K562 (cell line): ENCODE measurements at regions not wholly inside any gene's neighbourhood (a gene's known extent, or its start where the extent isn't known, plus 50 kb on each side); places are given as distances from the start of the nearest gene placed in this dataset.

ENCODE experiments used
- ATAC-seq: fragments of 200-7000 bp; cut with Tn5 transposase; 3 replicates; pipeline ENCODE4 v1.9.1; 2020; ENCODE audit warnings: moderate library complexity
- BruUV-seq: library from RNA; stranded (reverse); fragments of 400-500 nt; replicated peaks from 2 replicates; lab custom pipeline; 2021; lab: Mats Ljungman, UMichigan
- CTCF ChIA-PET: fragments of 300-600 bp; formaldehyde crosslinking; extraction: SDS; loops from one replicate; lab custom pipeline; 2021; ENCODE audit warnings: low intra/inter-chr PET ratio; lab: Yijun Ruan, JAX
- POLR2A ChIA-PET: fragments of 300-600, 350-650 bp; sonication (Branson Sonifier 250); formaldehyde crosslinking; extraction: SDS; loops from one replicate; lab custom pipeline; 2021; ENCODE audit warnings: antibody characterized with exemption, inconsistent platforms; lab: Yijun Ruan, JAX
- DNase-seq, 4 experiments: peaks; one replicate each; pipeline versions ENCODE4 v3.0.0 to v3.0.0-alpha.2; 2011 to 2018; ENCODE audit warnings: low spot score in 3 of 4, mixed read lengths in 3 of 4; ENCODE audit errors: extremely low read depth in 1 of 4
- FAIRE-seq: peaks from 2 replicates; lab custom pipeline; 2011; peaks lifted over from hg19 to GRCh38; lab: Jason Lieb, UNC
- H2AFZ ChIP-seq: 2 replicates; pipeline ENCODE4 v1.6.0; 2011; ENCODE audit warnings: low read depth, low read length, control low read depth, inconsistent platforms
- H3K27ac ChIP-seq: fragments of 200-600 bp; 3 replicates; pipeline ENCODE4 v1.8.0; 2011; ENCODE audit warnings: low read depth, mild to moderate bottlenecking, control low read depth, inconsistent platforms, low read length, moderate library complexity, mixed read lengths; ENCODE audit errors: extremely low read depth
- H3K27me3 ChIP-seq, 2 experiments: fragments of 300-600 bp in 1 of 2; 2 replicates in 1 of 2; 3 replicates in 1 of 2; pipeline versions ENCODE4 v1.6.0 to v1.8.0; 2011; ENCODE audit warnings: inconsistent platforms in 2 of 2, low read length in 2 of 2, mild to moderate bottlenecking in 1 of 2, mixed read lengths in 1 of 2, moderate library complexity in 1 of 2; ENCODE audit not compliant: control insufficient read depth in 2 of 2, insufficient read depth in 2 of 2
- H3K36me3 ChIP-seq: fragments of 300-600 bp; 3 replicates; pipeline ENCODE4 v1.8.0; 2011; ENCODE audit warnings: mild to moderate bottlenecking, low read length, inconsistent platforms; ENCODE audit not compliant: control insufficient read depth, insufficient read depth
- H3K4me1 ChIP-seq, 2 experiments: fragments of 200-600 bp in 1 of 2; replicated peaks in 1 of 2; 2 replicates in 1 of 2; 3 replicates in 1 of 2; pipeline versions ENCODE4 v1.5.1 to v1.8.0; 2011; ENCODE audit warnings: inconsistent platforms in 2 of 2, low read length in 2 of 2, mild to moderate bottlenecking in 1 of 2, mixed read lengths in 1 of 2, moderate library complexity in 1 of 2; ENCODE audit not compliant: control insufficient read depth in 2 of 2, insufficient read depth in 2 of 2
- H3K4me2 ChIP-seq: 2 replicates; pipeline ENCODE4 v1.6.1; 2011; ENCODE audit warnings: low read length, control low read depth, inconsistent platforms, mixed read lengths; ENCODE audit not compliant: insufficient read depth
- H3K4me3 ChIP-seq: fragments of 200-600 bp; sonication (generic), shearing (Covaris generic); 2 replicates; pipeline ENCODE4 v1.5.1; 2016; ENCODE audit warnings: control low read depth, inconsistent platforms
- H3K79me2 ChIP-seq: fragments of 200-600 bp; 3 replicates; pipeline ENCODE4 v1.8.0; 2011; ENCODE audit warnings: low read length, inconsistent platforms; ENCODE audit not compliant: control insufficient read depth, insufficient read depth
- H3K9ac ChIP-seq, 2 experiments: 2 replicates each; pipeline versions ENCODE4 v1.6.0 to v1.6.1; 2011; ENCODE audit warnings: low read depth in 2 of 2, low read length in 2 of 2, control low read depth in 1 of 2, inconsistent platforms in 1 of 2, mild to moderate bottlenecking in 1 of 2, mixed read lengths in 1 of 2; ENCODE audit not compliant: insufficient read depth in 1 of 2
- H3K9me1 ChIP-seq: one replicate; pipeline ENCODE4 v1.6.0; 2011; ENCODE audit warnings: inconsistent platforms, mild to moderate bottlenecking, low read length, moderate library complexity; ENCODE audit not compliant: control insufficient read depth, insufficient read depth
- H3K9me3 ChIP-seq: replicated peaks from 2 replicates; pipeline ENCODE4 v1.5.1; 2011; ENCODE audit warnings: low read depth, low read length, inconsistent platforms; ENCODE audit not compliant: control insufficient read depth, insufficient read depth
- H4K20me1 ChIP-seq: replicated peaks from 2 replicates; pipeline ENCODE4 v1.6.1; 2011; ENCODE audit warnings: low read length, inconsistent platforms, mixed read lengths; ENCODE audit not compliant: control insufficient read depth, insufficient read depth
- ARNT ChIP-seq, 2 experiments: fragments of 450-650 bp; IDR thresholded peaks; 2 replicates each; pipeline ENCODE4 v1.6.1; 2016; ENCODE audit warnings: mild to moderate bottlenecking in 1 of 2
- BACH1 ChIP-seq: fragments of 200-800 bp; sonication (Bioruptor generic); IDR thresholded peaks from 2 replicates; pipeline ENCODE4 v1.6.1; 2016; ENCODE audit warnings: missing genetic modification characterization, missing compliant biosample characterization
- COPS2 ChIP-seq: fragments of 450-650 bp; conservative IDR thresholded peaks from 2 replicates; pipeline ENCODE4 v1.6.1; 2016; ENCODE audit warnings: mild to moderate bottlenecking, moderate library complexity
- GTF2A2 ChIP-seq: IDR thresholded peaks from 2 replicates; pipeline ENCODE4 v1.6.1; 2016; ENCODE audit warnings: mild to moderate bottlenecking, missing genetic modification characterization, missing compliant biosample characterization
- HOXB6 ChIP-seq: fragments of 250-450 bp; sonication (Bioruptor Pico); IDR thresholded peaks from 2 replicates; pipeline ENCODE4 v1.5.1; 2022; ENCODE audit warnings: mild to moderate bottlenecking, borderline replicate concordance
- KHSRP ChIP-seq: fragments of 450-650 bp; IDR thresholded peaks from 2 replicates; pipeline ENCODE4 v1.6.1; 2017
- KLF10 ChIP-seq: fragments of 250-450 bp; sonication (Bioruptor Pico); IDR thresholded peaks from 2 replicates; pipeline ENCODE4 v1.6.1; 2021; ENCODE audit warnings: matching md5 sums
- PHF21A ChIP-seq: fragments of 450-650 bp; IDR thresholded peaks from 2 replicates; pipeline ENCODE4 v1.6.1; 2017; ENCODE audit warnings: low read depth, borderline replicate concordance
- RBBP5 ChIP-seq: fragments of 200-600 bp; sonication (generic); IDR thresholded peaks from 2 replicates; pipeline ENCODE4 v1.6.1; 2012; ENCODE audit warnings: borderline replicate concordance, mild to moderate bottlenecking, low read length, control low read depth, inconsistent platforms; ENCODE audit not compliant: insufficient read depth, poor library complexity, severe bottlenecking
- RBM14 ChIP-seq: fragments of 200-400 bp; formaldehyde crosslinking; IDR thresholded peaks from 2 replicates; pipeline ENCODE4 v1.6.1; 2018; ENCODE audit warnings: low read depth, mild to moderate bottlenecking, low read length, moderate library complexity, borderline replicate concordance; ENCODE audit not compliant: insufficient read depth
- ZNF551 ChIP-seq: fragments of 250-450 bp; sonication (Bioruptor Pico); IDR thresholded peaks from 2 replicates; pipeline ENCODE4 v1.5.0; 2021; ENCODE audit warnings: mild to moderate bottlenecking, moderate library complexity
- WGBS: fragments of 100-300 bp; shearing (Covaris generic); methylation state at CpG from one replicate; pipeline ENCODE4 v1.1.6; 2016; ENCODE audit warnings: low coverage, mixed read lengths; ENCODE audit not compliant: insufficient coverage; ENCODE audit errors: missing lambda C conversion rate; 5-methylcytosine and 5-hydroxymethylcytosine counted together
- in situ Hi-C: fragments of 300-500 bp; cut with MboI; formaldehyde crosslinking; loops from 4 replicates; pipeline ENCODE4 v1.15.0; 2018; ENCODE audit warnings: inconsistent platforms, mixed read lengths
- intact Hi-C: fragments of 100-400 bp; cut with micrococcal nuclease; formaldehyde crosslinking; loops from 2 replicates; pipeline ENCODE4 v1.14.2; 2022
- TF ChIP-seq, protein P1 (sequence below): sonication (generic); formaldehyde crosslinking; IDR thresholded peaks from 2 replicates; pipeline ENCODE4 v1.8.0; 2023; ENCODE audit warnings: missing genetic modification reagents, mild to moderate bottlenecking, borderline replicate concordance
- TF ChIP-seq, protein P2 (sequence below): fragments of 250-450 bp; sonication (Bioruptor Pico); IDR thresholded peaks from 2 replicates; pipeline ENCODE4 v1.4.0; 2020
- TF ChIP-seq, protein P3 (sequence below): sonication (generic); formaldehyde crosslinking; IDR thresholded peaks from 2 replicates; pipeline ENCODE4 v1.8.1; 2022; ENCODE audit warnings: missing genetic modification reagents
- TF ChIP-seq, protein P4 (sequence below): fragments of 450-650 bp; formaldehyde crosslinking; IDR thresholded peaks from 2 replicates; pipeline ENCODE4 v1.4.0; 2020; ENCODE audit warnings: mild to moderate bottlenecking, moderate library complexity

DNA sequence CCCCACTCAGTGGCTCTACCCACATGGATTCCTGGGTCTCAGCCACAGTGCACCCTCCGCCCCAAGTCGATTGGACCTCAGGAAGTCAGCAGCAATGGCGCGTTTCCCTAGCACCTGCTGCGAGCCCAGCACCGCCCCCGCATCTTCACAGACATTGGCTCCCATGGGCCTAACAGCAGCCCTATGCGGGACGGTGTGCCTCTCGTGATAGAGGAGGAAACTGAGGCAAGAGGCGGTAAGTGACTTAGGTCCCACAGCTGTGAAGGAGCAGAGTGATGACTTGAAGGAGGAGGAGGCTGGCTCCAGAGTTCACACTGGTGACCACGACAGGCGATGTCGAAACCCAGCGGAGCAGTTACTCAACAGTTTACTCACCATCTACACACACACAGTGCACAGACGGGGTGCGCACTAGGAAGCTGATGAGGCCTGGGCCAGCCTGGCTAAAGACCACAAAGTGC, 104.5 kb upstream of the SOX1 start:
- no peak overlapping the region for H3K4me2 ChIP-seq
- CTCF ChIA-PET: no interaction called here
- no peaks in the 10 kb centered on the region for H3K9me3 ChIP-seq
- no peak overlapping the region for H3K4me3 ChIP-seq
- no peaks in the 10 kb centered on the region for H3K79me2 ChIP-seq
- intact Hi-C loops: no loop called here
- peaks cover 0 to 30% of the 10 kb centered on the region in 2 experiments; a peak in 2 of 5 replicates for H3K27me3 ChIP-seq
- no peaks in the 10 kb centered on the region for H3K9me1 ChIP-seq
- in situ Hi-C loops: no loop called here
- FAIRE-seq (no peak), ATAC-seq (no peak), DNase-seq (no peak)
- H3K36me3 ChIP-seq: no peaks in the 10 kb centered on the region
- BruUV-seq: no TSS peak
- POLR2A ChIA-PET: no interaction called here
- H4K20me1 ChIP-seq: no peaks in the 10 kb centered on the region
- H3K9ac ChIP-seq: no peak overlapping the region
- no peak overlapping the region for H2AFZ ChIP-seq
- H3K27ac ChIP-seq: no peak overlapping the region
- no peaks in the 10 kb centered on the region for H3K4me1 ChIP-seq
- WGBS: under 1% methylated on average over 16 of the region's 17 CpGs
- TF ChIP-seq PHF21A (no peak), GTF2A2 (no peak), RBBP5 (no peak), ZNF551 (no peak), BACH1 (tag) (no peak), RBM14 (no peak), HOXB6 (no peak), ARNT (IDR thresholded peaks at IDR 0.05) (no peak), KLF10 (CRISPR knock-in tag) (no peak), COPS2 (no peak), KHSRP (no peak)
- TF ChIP-seq, protein P1, sequence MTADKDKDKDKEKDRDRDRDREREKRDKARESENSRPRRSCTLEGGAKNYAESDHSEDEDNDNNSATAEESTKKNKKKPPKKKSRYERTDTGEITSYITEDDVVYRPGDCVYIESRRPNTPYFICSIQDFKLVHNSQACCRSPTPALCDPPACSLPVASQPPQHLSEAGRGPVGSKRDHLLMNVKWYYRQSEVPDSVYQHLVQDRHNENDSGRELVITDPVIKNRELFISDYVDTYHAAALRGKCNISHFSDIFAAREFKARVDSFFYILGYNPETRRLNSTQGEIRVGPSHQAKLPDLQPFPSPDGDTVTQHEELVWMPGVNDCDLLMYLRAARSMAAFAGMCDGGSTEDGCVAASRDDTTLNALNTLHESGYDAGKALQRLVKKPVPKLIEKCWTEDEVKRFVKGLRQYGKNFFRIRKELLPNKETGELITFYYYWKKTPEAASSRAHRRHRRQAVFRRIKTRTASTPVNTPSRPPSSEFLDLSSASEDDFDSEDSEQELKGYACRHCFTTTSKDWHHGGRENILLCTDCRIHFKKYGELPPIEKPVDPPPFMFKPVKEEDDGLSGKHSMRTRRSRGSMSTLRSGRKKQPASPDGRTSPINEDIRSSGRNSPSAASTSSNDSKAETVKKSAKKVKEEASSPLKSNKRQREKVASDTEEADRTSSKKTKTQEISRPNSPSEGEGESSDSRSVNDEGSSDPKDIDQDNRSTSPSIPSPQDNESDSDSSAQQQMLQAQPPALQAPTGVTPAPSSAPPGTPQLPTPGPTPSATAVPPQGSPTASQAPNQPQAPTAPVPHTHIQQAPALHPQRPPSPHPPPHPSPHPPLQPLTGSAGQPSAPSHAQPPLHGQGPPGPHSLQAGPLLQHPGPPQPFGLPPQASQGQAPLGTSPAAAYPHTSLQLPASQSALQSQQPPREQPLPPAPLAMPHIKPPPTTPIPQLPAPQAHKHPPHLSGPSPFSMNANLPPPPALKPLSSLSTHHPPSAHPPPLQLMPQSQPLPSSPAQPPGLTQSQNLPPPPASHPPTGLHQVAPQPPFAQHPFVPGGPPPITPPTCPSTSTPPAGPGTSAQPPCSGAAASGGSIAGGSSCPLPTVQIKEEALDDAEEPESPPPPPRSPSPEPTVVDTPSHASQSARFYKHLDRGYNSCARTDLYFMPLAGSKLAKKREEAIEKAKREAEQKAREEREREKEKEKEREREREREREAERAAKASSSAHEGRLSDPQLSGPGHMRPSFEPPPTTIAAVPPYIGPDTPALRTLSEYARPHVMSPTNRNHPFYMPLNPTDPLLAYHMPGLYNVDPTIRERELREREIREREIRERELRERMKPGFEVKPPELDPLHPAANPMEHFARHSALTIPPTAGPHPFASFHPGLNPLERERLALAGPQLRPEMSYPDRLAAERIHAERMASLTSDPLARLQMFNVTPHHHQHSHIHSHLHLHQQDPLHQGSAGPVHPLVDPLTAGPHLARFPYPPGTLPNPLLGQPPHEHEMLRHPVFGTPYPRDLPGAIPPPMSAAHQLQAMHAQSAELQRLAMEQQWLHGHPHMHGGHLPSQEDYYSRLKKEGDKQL: no peak
- TF ChIP-seq, protein P2, sequence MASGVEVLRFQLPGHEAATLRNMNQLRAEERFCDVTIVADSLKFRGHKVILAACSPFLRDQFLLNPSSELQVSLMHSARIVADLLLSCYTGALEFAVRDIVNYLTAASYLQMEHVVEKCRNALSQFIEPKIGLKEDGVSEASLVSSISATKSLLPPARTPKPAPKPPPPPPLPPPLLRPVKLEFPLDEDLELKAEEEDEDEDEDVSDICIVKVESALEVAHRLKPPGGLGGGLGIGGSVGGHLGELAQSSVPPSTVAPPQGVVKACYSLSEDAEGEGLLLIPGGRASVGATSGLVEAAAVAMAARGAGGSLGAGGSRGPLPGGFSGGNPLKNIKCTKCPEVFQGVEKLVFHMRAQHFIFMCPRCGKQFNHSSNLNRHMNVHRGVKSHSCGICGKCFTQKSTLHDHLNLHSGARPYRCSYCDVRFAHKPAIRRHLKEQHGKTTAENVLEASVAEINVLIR: no peak
- TF ChIP-seq, protein P3, sequence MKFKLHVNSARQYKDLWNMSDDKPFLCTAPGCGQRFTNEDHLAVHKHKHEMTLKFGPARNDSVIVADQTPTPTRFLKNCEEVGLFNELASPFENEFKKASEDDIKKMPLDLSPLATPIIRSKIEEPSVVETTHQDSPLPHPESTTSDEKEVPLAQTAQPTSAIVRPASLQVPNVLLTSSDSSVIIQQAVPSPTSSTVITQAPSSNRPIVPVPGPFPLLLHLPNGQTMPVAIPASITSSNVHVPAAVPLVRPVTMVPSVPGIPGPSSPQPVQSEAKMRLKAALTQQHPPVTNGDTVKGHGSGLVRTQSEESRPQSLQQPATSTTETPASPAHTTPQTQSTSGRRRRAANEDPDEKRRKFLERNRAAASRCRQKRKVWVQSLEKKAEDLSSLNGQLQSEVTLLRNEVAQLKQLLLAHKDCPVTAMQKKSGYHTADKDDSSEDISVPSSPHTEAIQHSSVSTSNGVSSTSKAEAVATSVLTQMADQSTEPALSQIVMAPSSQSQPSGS (CRISPR knock-in tag): no peak
- TF ChIP-seq, protein P4, sequence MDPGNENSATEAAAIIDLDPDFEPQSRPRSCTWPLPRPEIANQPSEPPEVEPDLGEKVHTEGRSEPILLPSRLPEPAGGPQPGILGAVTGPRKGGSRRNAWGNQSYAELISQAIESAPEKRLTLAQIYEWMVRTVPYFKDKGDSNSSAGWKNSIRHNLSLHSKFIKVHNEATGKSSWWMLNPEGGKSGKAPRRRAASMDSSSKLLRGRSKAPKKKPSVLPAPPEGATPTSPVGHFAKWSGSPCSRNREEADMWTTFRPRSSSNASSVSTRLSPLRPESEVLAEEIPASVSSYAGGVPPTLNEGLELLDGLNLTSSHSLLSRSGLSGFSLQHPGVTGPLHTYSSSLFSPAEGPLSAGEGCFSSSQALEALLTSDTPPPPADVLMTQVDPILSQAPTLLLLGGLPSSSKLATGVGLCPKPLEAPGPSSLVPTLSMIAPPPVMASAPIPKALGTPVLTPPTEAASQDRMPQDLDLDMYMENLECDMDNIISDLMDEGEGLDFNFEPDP (CRISPR knock-in tag): no peak
